ENCODE measurements at regions not wholly inside any gene's neighbourhood (a gene's known extent, or its start where the extent isn't known, plus 50 kb on each side); places are given as distances from the start of the nearest gene placed in this dataset.
A peak's percentile ranks its signal among the peaks of the same experiment; 100 is the strongest.

GRCh38 chr1:234957330-234958065, 171.1 kb downstream of the TOMM20 start:
- H3K4me3 ChIP-seq = no peak overlapping the region
- DNase-seq (ENCODE audit: low spot score) (no peak), ATAC-seq (ENCODE audit: insufficient number of reproducible peaks, low FRiP score, low read depth) (no peak)
- TF ChIP-seq CTCF (IDR thresholded peaks at IDR 0.05) = no peak
- no peaks in the 10 kb centered on the region for H3K9me3 ChIP-seq
- no peaks in the 10 kb centered on the region for H3K36me3 ChIP-seq
- no peaks in the 10 kb centered on the region for H3K27me3 ChIP-seq (replicated peaks; ENCODE audit: insufficient read depth)
- H3K27ac ChIP-seq = peak overlapping the region; percentile 56 to 57
- H3K4me1 ChIP-seq (ENCODE audit: control insufficient read depth in 1 of 2, low read depth in 2 of 2) = peaks cover 32 to 50% of the 10 kb centered on the region in 2 donors

- H3K4me1 ChIP-seq (ENCODE audit: control insufficient read depth in 1 of 2, low read depth in 2 of 2) = peaks cover 26 to 44% of the 10 kb centered on the region in 2 donors
- no peak overlapping the region for H3K27ac ChIP-seq
- H3K27me3 ChIP-seq (replicated peaks; ENCODE audit: insufficient read depth) = no peaks in the 10 kb centered on the region
- TF ChIP-seq CTCF (IDR thresholded peaks at IDR 0.05) = no peak
- H3K36me3 ChIP-seq = no peaks in the 10 kb centered on the region
- H3K9me3 ChIP-seq = no peaks in the 10 kb centered on the region
- no peak for DNase-seq (ENCODE audit: low spot score)
- H3K4me3 ChIP-seq = no peak overlapping the region
- ATAC-seq (ENCODE audit: insufficient number of reproducible peaks, low FRiP score, low read depth) = no peak
Observed at GRCh38 chr1:234956821-234957329, 171.8 kb downstream of the TOMM20 start.

GRCh38 chr1:234955107-234955731, 173.4 kb downstream of the TOMM20 start:
- Histone ChIP-seq H3K36me3 (no peaks in the 10 kb centered on the region), H3K4me1 (ENCODE audit: control insufficient read depth in 1 of 2, low read depth in 2 of 2) (peaks cover 15 to 31% of the 10 kb centered on the region in 2 donors), H3K27me3 (replicated peaks; ENCODE audit: insufficient read depth) (no peaks in the 10 kb centered on the region), H3K9me3 (no peaks in the 10 kb centered on the region), H3K4me3 (peak overlapping the region; percentile 13), H3K27ac (peak overlapping the region in 1 of 2 donors; percentile 60)
- DNase-seq (ENCODE audit: low spot score) = no peak
- peak; percentile 46 for ATAC-seq (ENCODE audit: insufficient number of reproducible peaks, low FRiP score, low read depth)
- no peak for TF ChIP-seq CTCF (IDR thresholded peaks at IDR 0.05)

- Histone ChIP-seq H3K36me3 (no peaks in the 10 kb centered on the region), H3K27me3 (replicated peaks; ENCODE audit: insufficient read depth) (no peaks in the 10 kb centered on the region), H3K4me3 (no peak overlapping the region), H3K4me1 (ENCODE audit: control insufficient read depth in 1 of 2, low read depth in 2 of 2) (peaks cover 15 to 31% of the 10 kb centered on the region in 2 donors), H3K27ac (peak overlapping the region in 1 of 2 donors; percentile 60), H3K9me3 (no peaks in the 10 kb centered on the region)
- DNase-seq (ENCODE audit: low spot score) (no peak), ATAC-seq (ENCODE audit: insufficient number of reproducible peaks, low FRiP score, low read depth) (no peak)
- TF ChIP-seq CTCF (IDR thresholded peaks at IDR 0.05) = no peak
Observed at GRCh38 chr1:234954613-234955012, 174.0 kb downstream of the TOMM20 start.

- no peak for TF ChIP-seq CTCF (IDR thresholded peaks at IDR 0.05)
- no peaks in the 10 kb centered on the region for H3K27me3 ChIP-seq (replicated peaks; ENCODE audit: insufficient read depth)
- no peaks in the 10 kb centered on the region for H3K36me3 ChIP-seq
- H3K4me3 ChIP-seq = no peak overlapping the region
- H3K9me3 ChIP-seq = no peaks in the 10 kb centered on the region
- H3K27ac ChIP-seq = no peak overlapping the region
- DNase-seq (ENCODE audit: low spot score) (no peak), ATAC-seq (ENCODE audit: insufficient number of reproducible peaks, low FRiP score, low read depth) (no peak)
- H3K4me1 ChIP-seq (ENCODE audit: control insufficient read depth in 1 of 2, low read depth in 2 of 2) = peaks cover 15 to 31% of the 10 kb centered on the region in 2 donors
Observed at GRCh38 chr1:234953655-234954405, 174.8 kb downstream of the TOMM20 start.

All from thoracic aorta (tissue), 2 donors.